ENCODE measurements at regions not wholly inside any gene's neighbourhood (a gene's known extent, or its start where the extent isn't known, plus 50 kb on each side); places are given as distances from the start of the nearest gene placed in this dataset.
A peak's percentile ranks its signal among the peaks of the same experiment; 100 is the strongest.

DNA sequence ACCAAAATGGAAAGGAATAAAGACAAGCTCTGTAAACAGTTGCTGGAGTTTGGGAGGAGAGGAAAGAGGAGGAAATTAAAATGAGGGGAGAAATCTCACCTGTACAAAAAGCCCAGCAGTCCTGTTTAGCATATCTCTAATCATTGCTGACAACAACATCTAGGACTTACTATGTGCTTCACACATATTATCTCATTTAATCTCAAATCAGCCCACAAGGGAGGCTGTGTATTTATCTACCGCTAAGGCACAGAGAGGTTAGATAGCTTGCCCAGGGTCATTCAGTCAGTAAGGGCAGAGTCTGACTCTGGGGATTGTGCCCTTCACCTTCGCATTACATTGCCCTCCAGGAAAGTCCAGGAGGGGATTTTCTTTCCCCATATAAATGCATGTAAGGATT lies 233.3 kb downstream of the DLEU7 start:
- no peak for DNase-seq (ENCODE audit: low read depth)
- TF ChIP-seq MYC (IDR thresholded peaks at IDR 0.05; ENCODE audit: low read depth, low read length) = no peak
- TF ChIP-seq CTCF (IDR thresholded peaks at IDR 0.05; ENCODE audit: low read depth, low read length) = no peak
- TF ChIP-seq POLR2A (IDR thresholded peaks at IDR 0.05; ENCODE audit: extremely low read depth, insufficient read length) = no peak
- TF ChIP-seq MAX (IDR thresholded peaks at IDR 0.05; ENCODE audit: low read depth, low read length) = no peak
- no peak overlapping the region for H3K4me3 ChIP-seq (ENCODE audit: low read depth, low read length)

GRCh38 chr13:50611117-50611781 lies 232.2 kb downstream of the DLEU7 start:
- TF ChIP-seq POLR2A (IDR thresholded peaks at IDR 0.05; ENCODE audit: extremely low read depth, insufficient read length) = no peak
- no peak overlapping the region for H3K4me3 ChIP-seq (ENCODE audit: low read depth, low read length)
- peak; percentile 35 for DNase-seq (ENCODE audit: low read depth)

GRCh38 chr13:50612717-50613116 lies 230.8 kb downstream of the DLEU7 start:
- no peak overlapping the region for H3K4me3 ChIP-seq (ENCODE audit: low read depth, low read length)
- DNase-seq (ENCODE audit: low read depth) = no peak
- TF ChIP-seq MYC (IDR thresholded peaks at IDR 0.05; ENCODE audit: low read depth, low read length) (no peak), POLR2A (IDR thresholded peaks at IDR 0.05; ENCODE audit: extremely low read depth, insufficient read length) (no peak), MAX (IDR thresholded peaks at IDR 0.05; ENCODE audit: low read depth, low read length) (no peak), CTCF (IDR thresholded peaks at IDR 0.05; ENCODE audit: low read depth, low read length) (no peak)

DNA sequence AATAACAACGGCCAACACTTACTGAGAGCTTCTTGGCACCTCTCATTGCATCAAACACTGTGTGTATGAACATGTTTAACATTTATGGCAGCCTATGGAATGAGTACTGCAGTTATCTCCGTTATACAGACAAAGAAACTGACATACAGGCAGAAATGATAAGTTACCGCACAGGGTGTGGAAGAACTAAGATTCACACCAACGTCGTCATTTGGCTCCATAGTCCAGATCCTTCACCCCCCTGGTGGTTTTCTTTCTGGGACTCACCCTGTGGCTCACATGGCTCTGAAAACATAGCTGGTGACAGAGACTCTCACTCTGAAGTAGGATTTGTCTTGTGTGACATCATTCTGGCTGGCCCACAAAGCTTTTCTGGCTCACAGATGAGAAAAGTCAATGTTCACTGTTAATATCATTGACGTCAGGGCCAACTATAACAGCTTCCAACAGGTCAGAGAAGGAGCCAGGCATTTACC lies 230.1 kb downstream of the DLEU7 start:
- TF ChIP-seq POLR2A (IDR thresholded peaks at IDR 0.05; ENCODE audit: extremely low read depth, insufficient read length) (no peak), CTCF (IDR thresholded peaks at IDR 0.05; ENCODE audit: low read depth, low read length) (no peak), MAX (IDR thresholded peaks at IDR 0.05; ENCODE audit: low read depth, low read length) (no peak), MYC (IDR thresholded peaks at IDR 0.05; ENCODE audit: low read depth, low read length) (no peak)
- H3K4me3 ChIP-seq (ENCODE audit: low read depth, low read length) = no peak overlapping the region
- no peak for DNase-seq (ENCODE audit: low read depth)

- TF ChIP-seq MYC (IDR thresholded peaks at IDR 0.05; ENCODE audit: low read depth, low read length) (no peak), CTCF (IDR thresholded peaks at IDR 0.05; ENCODE audit: low read depth, low read length) (no peak), MAX (IDR thresholded peaks at IDR 0.05; ENCODE audit: low read depth, low read length) (no peak), POLR2A (IDR thresholded peaks at IDR 0.05; ENCODE audit: extremely low read depth, insufficient read length) (no peak)
- no peak for DNase-seq (ENCODE audit: low read depth)
- no peak overlapping the region for H3K4me3 ChIP-seq (ENCODE audit: low read depth, low read length)
These were observed 228.3 kb downstream of the DLEU7 start for GRCh38 chr13:50615234-50615633.

- no peak overlapping the region for H3K4me3 ChIP-seq (ENCODE audit: low read depth, low read length)
- no peak for TF ChIP-seq MYC (IDR thresholded peaks at IDR 0.05; ENCODE audit: low read depth, low read length)
- no peak for TF ChIP-seq POLR2A (IDR thresholded peaks at IDR 0.05; ENCODE audit: extremely low read depth, insufficient read length)
- TF ChIP-seq MAX (IDR thresholded peaks at IDR 0.05; ENCODE audit: low read depth, low read length) = no peak
- no peak for TF ChIP-seq CTCF (IDR thresholded peaks at IDR 0.05; ENCODE audit: low read depth, low read length)
- DNase-seq (ENCODE audit: low read depth) = peak; percentile 36
These were observed 227.4 kb downstream of the DLEU7 start for GRCh38 chr13:50616101-50616500.
